Neural cell (in vitro differentiated cells): ENCODE measurements at regions not wholly inside any gene's neighbourhood (a gene's known extent, or its start where the extent isn't known, plus 50 kb on each side); places are given as distances from the start of the nearest gene placed in this dataset.
"Not testable (repeated sequence)": the region's sequence is repeated elsewhere in the genome, so short reads cannot be mapped to it uniquely, and the experiment has no call there.

Experiments
- CTCF ChIP-seq: fragments of 450-650 bp; IDR thresholded peaks from 2 replicates; pipeline ENCODE4 v1.5.1; 2014; ENCODE audit warnings: antibody characterized with exemption, mild to moderate bottlenecking, moderate library complexity; ENCODE audit not compliant: poor library complexity, severe bottlenecking
- EP300 ChIP-seq: fragments of 450-650 bp; conservative IDR thresholded peaks from 2 replicates; pipeline ENCODE4 v1.6.1; 2014; ENCODE audit warnings: antibody characterized with exemption, mild to moderate bottlenecking, moderate library complexity; ENCODE audit not compliant: poor library complexity, severe bottlenecking
- EZH2 ChIP-seq: fragments of 200-600, 300-800 bp; shearing (Covaris generic), sonication (generic); IDR thresholded peaks from 2 replicates; pipeline ENCODE4 v1.6.1; 2014; ENCODE audit warnings: antibody characterized with exemption, low read length, borderline replicate concordance, mild to moderate bottlenecking; ENCODE audit not compliant: insufficient read depth, poor library complexity, severe bottlenecking
- MXI1 ChIP-seq: fragments of 450-650 bp; conservative IDR thresholded peaks from 2 replicates; pipeline ENCODE4 v1.6.1; 2014; ENCODE audit warnings: antibody characterized with exemption, mild to moderate bottlenecking; ENCODE audit not compliant: poor library complexity, severe bottlenecking
- POLR2AphosphoS5 ChIP-seq: IDR thresholded peaks from 2 replicates; pipeline ENCODE4 v1.6.1; 2012
- RAD21 ChIP-seq: fragments of 450-650 bp; conservative IDR thresholded peaks from 2 replicates; pipeline ENCODE4 v1.6.1; 2014; ENCODE audit warnings: antibody characterized with exemption, mild to moderate bottlenecking, moderate library complexity
- REST ChIP-seq: IDR thresholded peaks from 2 replicates; pipeline ENCODE4 v1.6.1; 2012; ENCODE audit warnings: borderline replicate concordance
- TAF1 ChIP-seq: IDR thresholded peaks from 2 replicates; pipeline ENCODE4 v1.6.1; 2012; ENCODE audit warnings: low read depth

- TF ChIP-seq CTCF, EZH2, RAD21, TAF1, MXI1, POLR2AphosphoS5, REST, EP300: not testable (repeated sequence)
Measured at GRCh38 chr3:13136848-13137247, 63.6 kb upstream of the IQSEC1 start.
